ENCODE measurements at regions not wholly inside any gene's neighbourhood (a gene's known extent, or its start where the extent isn't known, plus 50 kb on each side); places are given as distances from the start of the nearest gene placed in this dataset.

GRCh38 chr2:16169381-16169960 is 229.1 kb downstream of the MYCN start:
- TF ChIP-seq CTCF (IDR thresholded peaks at IDR 0.05; ENCODE audit: low read depth, low read length) (no peak), POLR2A (IDR thresholded peaks at IDR 0.05; ENCODE audit: extremely low read depth, insufficient read length) (no peak)

Measured in NB4 (cell line).